Suppressor macrophage treated with lipopolysaccharide for 4 hours (primary cell): ENCODE measurements at regions not wholly inside any gene's neighbourhood (a gene's known extent, or its start where the extent isn't known, plus 50 kb on each side); places are given as distances from the start of the nearest gene placed in this dataset.
"Not testable (repeated sequence)": the region's sequence is repeated elsewhere in the genome, so short reads cannot be mapped to it uniquely, and the experiment has no call there.

Experiments used
- DNase-seq: peaks from one replicate; pipeline ENCODE4 v3.0.0-alpha.2; 2020

- no peak for DNase-seq
Measured at GRCh38 chr4:165780735-165781134, 92.3 kb upstream of the TLL1 start.

GRCh38 chr4:165782623-165783022, 90.4 kb upstream of the TLL1 start:
- no peak for DNase-seq

GRCh38 chr4:165783626-165784025, 89.4 kb upstream of the TLL1 start:
- DNase-seq, result no peak

GRCh38 chr4:165784672-165785071, 88.4 kb upstream of the TLL1 start:
- DNase-seq, result no peak

GRCh38 chr4:165785337-165785736, 87.7 kb upstream of the TLL1 start:
- no peak for DNase-seq

- DNase-seq, result no peak
Measured at GRCh38 chr4:165787516-165788274, 85.3 kb upstream of the TLL1 start.

- no peak for DNase-seq
Measured at GRCh38 chr4:165788686-165789463, 84.2 kb upstream of the TLL1 start.

GRCh38 chr4:165793236-165793635, 79.8 kb upstream of the TLL1 start:
- no peak for DNase-seq

GRCh38 chr4:165794834-165795233, 78.2 kb upstream of the TLL1 start:
- DNase-seq, result no peak

- DNase-seq, result no peak
Measured at GRCh38 chr4:165799384-165799815, 73.6 kb upstream of the TLL1 start.

GRCh38 chr4:165802452-165802851, 70.6 kb upstream of the TLL1 start:
- DNase-seq, result no peak

GRCh38 chr4:165803005-165803404, 70.0 kb upstream of the TLL1 start:
- no peak for DNase-seq

- DNase-seq, result no peak
Measured at GRCh38 chr4:165805406-165805805, 67.6 kb upstream of the TLL1 start.

- no peak for DNase-seq
Measured at GRCh38 chr4:165806613-165807012, 66.4 kb upstream of the TLL1 start.

- no peak for DNase-seq
Measured at GRCh38 chr4:165810726-165811125, 62.3 kb upstream of the TLL1 start.

- no peak for DNase-seq
Measured at GRCh38 chr4:165813606-165814005, 59.4 kb upstream of the TLL1 start.

- DNase-seq, result no peak
Measured at GRCh38 chr4:165814256-165815020, 58.6 kb upstream of the TLL1 start.

- DNase-seq, result not testable (repeated sequence)
Measured at GRCh38 chr4:165819126-165819525, 53.9 kb upstream of the TLL1 start.
